Endothelial cell (in vitro differentiated cells): ENCODE measurements at regions not wholly inside any gene's neighbourhood (a gene's known extent, or its start where the extent isn't known, plus 50 kb on each side); places are given as distances from the start of the nearest gene placed in this dataset.

Experiments used
- DNase-seq: peaks from one replicate; pipeline ENCODE4 v3.0.0; 2021; ENCODE audit warnings: low spot score
- H3K27ac Mint-ChIP-seq: one replicate; pipeline ENCODE4 v1.8.0; 2021; ENCODE audit warnings: mixed read lengths, inconsistent platforms; ENCODE audit not compliant: unreplicated experiment
- H3K27me3 Mint-ChIP-seq: one replicate; pipeline ENCODE4 v1.8.0; 2021; ENCODE audit warnings: mild to moderate bottlenecking, moderate library complexity, mixed read lengths, inconsistent platforms; ENCODE audit not compliant: unreplicated experiment
- H3K36me3 Mint-ChIP-seq: one replicate; pipeline ENCODE4 v1.8.0; 2021; ENCODE audit warnings: mild to moderate bottlenecking, low read depth, mixed read lengths, inconsistent platforms; ENCODE audit not compliant: unreplicated experiment
- H3K4me1 Mint-ChIP-seq: one replicate; pipeline ENCODE4 v1.8.0; 2021; ENCODE audit warnings: mild to moderate bottlenecking, mixed read lengths, inconsistent platforms; ENCODE audit not compliant: unreplicated experiment
- H3K4me3 Mint-ChIP-seq: one replicate; pipeline ENCODE4 v1.8.0; 2021; ENCODE audit warnings: mild to moderate bottlenecking, mixed read lengths, inconsistent platforms; ENCODE audit not compliant: unreplicated experiment
- H3K9me3 Mint-ChIP-seq: one replicate; pipeline ENCODE4 v1.8.0; 2021; ENCODE audit warnings: mixed read lengths, inconsistent platforms; ENCODE audit not compliant: unreplicated experiment
- TF ChIP-seq, protein P1 (sequence below): fragments of 200-600 bp; sonication (generic); IDR thresholded peaks from one replicate; pipeline ENCODE4 v1.5.0; 2021; ENCODE audit warnings: antibody characterized with exemption; ENCODE audit not compliant: unreplicated experiment

DNA sequence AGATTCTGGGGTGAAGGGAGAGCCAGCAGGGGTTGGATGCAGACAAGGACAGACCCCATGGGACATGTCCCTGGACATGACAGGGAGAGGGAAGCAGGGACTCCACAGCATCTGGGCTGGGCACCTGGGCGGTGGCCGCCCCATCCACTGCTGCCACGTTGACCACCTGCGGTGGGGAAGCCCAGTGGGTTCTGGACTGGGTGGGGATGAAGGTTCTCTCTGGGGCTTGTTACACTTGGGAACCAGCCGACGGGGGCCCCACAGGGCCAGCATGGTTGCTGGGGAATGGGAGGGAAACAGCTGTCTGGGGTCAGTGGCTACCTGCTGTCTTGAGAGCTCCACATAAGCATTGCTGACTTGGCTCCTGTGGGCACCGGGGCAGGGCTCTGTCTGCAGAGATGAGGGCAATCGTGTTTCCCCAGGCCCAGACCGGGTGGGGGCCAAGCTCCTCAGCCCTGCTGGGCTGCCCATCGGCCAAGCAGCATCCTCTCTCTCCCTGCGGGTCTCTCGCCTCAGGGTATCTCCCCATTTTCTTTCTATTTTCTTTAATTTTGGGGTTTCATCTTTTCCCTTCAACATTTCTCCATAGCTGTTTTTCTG lies 443.6 kb upstream of the PFKP start:
- Mint-ChIP-seq H3K4me1 (peaks cover 18% of the 10 kb centered on the region), H3K27me3 (no peaks in the 10 kb centered on the region), H3K36me3 (no peaks in the 10 kb centered on the region), H3K4me3 (no peak overlapping the region), H3K27ac (no peak overlapping the region), H3K9me3 (no peaks in the 10 kb centered on the region)
- TF ChIP-seq, protein P1, sequence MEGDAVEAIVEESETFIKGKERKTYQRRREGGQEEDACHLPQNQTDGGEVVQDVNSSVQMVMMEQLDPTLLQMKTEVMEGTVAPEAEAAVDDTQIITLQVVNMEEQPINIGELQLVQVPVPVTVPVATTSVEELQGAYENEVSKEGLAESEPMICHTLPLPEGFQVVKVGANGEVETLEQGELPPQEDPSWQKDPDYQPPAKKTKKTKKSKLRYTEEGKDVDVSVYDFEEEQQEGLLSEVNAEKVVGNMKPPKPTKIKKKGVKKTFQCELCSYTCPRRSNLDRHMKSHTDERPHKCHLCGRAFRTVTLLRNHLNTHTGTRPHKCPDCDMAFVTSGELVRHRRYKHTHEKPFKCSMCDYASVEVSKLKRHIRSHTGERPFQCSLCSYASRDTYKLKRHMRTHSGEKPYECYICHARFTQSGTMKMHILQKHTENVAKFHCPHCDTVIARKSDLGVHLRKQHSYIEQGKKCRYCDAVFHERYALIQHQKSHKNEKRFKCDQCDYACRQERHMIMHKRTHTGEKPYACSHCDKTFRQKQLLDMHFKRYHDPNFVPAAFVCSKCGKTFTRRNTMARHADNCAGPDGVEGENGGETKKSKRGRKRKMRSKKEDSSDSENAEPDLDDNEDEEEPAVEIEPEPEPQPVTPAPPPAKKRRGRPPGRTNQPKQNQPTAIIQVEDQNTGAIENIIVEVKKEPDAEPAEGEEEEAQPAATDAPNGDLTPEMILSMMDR, result no peak
- DNase-seq, result no peak

DNA sequence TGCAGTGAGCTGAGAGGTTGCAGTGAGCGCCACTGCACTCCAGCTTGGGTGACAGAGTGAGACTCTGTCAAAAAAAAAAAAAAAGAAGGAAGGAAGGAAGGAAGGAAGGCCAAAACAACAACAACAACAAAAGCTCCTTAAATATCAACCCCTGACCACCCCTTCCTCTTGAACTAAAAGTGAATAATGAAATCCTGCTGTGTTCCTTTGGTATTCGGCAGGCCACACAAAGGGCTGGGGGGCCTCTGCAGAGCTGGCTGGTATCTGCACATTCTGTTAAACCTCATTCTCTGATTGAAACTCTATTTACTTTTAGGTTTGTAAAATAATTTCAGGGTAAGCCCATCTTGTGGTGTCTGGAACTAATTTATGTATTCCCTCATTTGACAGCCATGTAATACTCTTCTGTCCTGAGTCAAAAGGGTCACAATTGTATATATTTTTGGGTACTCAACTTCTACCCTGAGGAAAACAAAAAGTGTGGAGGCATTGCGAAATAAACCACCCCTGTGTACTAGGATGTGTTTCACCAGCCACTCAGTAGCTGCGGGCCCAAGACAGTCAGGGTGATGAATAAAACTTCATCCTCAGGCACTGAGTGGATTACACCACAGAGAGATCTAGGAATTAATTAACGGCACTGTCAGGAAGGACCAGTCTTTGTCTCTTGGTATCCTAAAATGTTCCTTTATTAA lies 446.4 kb upstream of the PFKP start:
- H3K4me1 Mint-ChIP-seq, result peaks cover 18% of the 10 kb centered on the region
- H3K4me3 Mint-ChIP-seq, result no peak overlapping the region
- no peaks in the 10 kb centered on the region for H3K9me3 Mint-ChIP-seq
- H3K36me3 Mint-ChIP-seq, result no peaks in the 10 kb centered on the region
- no peak overlapping the region for H3K27ac Mint-ChIP-seq
- H3K27me3 Mint-ChIP-seq, result no peaks in the 10 kb centered on the region
- DNase-seq, result no peak
- TF ChIP-seq, protein P1, result no peak

DNA sequence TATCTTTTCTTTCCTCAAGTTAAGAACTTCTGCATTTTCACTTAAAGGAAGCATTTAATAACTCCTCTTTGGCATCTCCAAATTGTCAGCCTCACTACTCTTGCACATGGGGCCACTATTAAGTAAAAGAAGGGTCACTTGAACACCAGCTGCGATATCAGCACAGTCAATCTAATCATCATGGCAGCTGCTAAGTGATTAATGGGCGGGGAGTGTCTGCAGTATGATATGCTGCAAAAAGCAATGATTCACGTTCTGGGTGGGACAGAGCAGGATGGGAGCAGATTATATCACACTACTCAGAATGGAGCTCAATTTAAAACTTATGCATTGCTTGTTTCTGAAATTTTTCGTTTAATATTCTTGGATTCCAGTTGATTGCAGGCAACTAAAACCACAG lies 447.4 kb upstream of the PFKP start:
- Mint-ChIP-seq H3K36me3 (no peaks in the 10 kb centered on the region), H3K4me3 (no peak overlapping the region), H3K9me3 (no peaks in the 10 kb centered on the region), H3K27me3 (no peaks in the 10 kb centered on the region), H3K27ac (no peak overlapping the region), H3K4me1 (peaks cover 18% of the 10 kb centered on the region)
- DNase-seq, result no peak
- TF ChIP-seq, protein P1, result no peak

DNA sequence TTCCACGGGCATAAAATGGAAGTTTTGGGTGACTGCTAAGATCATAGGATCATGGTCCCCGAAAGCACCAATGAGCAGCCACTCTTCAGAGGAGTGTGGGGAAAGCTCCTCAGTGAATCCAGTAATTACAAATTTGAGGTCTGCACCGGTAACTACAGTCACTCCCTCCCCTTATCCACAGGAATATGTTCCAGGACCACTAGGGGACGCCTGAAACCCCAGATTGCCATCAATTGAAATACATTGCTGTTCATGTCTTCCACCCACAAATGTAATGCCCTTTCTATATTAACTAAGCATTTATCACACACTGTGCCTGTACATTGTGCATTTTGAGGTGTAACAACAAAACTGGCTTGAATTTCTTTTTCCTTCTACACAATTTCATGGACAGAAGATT lies 447.9 kb upstream of the PFKP start:
- H3K36me3 Mint-ChIP-seq, result no peaks in the 10 kb centered on the region
- peak; percentile 41 for DNase-seq

DNA sequence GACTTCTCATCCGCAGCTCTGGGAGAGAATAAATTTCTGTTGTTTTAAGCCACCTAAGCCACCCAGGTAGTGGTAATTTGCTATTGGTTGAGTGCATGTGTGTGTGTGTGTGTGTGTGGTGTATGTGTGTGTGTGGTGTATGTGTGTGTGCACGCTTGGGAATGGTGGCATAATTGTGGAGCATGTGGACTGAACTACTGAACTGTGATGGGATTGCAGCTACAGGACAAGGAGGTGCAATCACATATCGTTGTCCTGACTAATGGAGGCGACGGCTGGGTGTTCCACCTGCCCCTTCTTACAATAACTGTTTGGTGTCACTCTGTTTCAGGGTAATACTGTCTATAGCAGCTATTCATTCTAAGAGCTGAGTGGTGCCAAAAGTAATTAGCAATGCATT lies 448.7 kb upstream of the PFKP start:
- no peak for DNase-seq
- Mint-ChIP-seq H3K9me3 (no peaks in the 10 kb centered on the region), H3K27ac (no peak overlapping the region), H3K27me3 (no peaks in the 10 kb centered on the region), H3K36me3 (no peaks in the 10 kb centered on the region), H3K4me3 (no peak overlapping the region), H3K4me1 (peaks cover 18% of the 10 kb centered on the region)
- TF ChIP-seq, protein P1, result no peak

More for the DNA sequence above, 447.9 kb upstream of the PFKP start:
- peaks cover 18% of the 10 kb centered on the region for H3K4me1 Mint-ChIP-seq
- H3K27ac Mint-ChIP-seq, result no peak overlapping the region
- no peak overlapping the region for H3K4me3 Mint-ChIP-seq
- no peaks in the 10 kb centered on the region for H3K27me3 Mint-ChIP-seq
- TF ChIP-seq, protein P1, result peak; percentile 38
- no peaks in the 10 kb centered on the region for H3K9me3 Mint-ChIP-seq
